ENCODE measurements at regions not wholly inside any gene's neighbourhood (a gene's known extent, or its start where the extent isn't known, plus 50 kb on each side); places are given as distances from the start of the nearest gene placed in this dataset.

DNA sequence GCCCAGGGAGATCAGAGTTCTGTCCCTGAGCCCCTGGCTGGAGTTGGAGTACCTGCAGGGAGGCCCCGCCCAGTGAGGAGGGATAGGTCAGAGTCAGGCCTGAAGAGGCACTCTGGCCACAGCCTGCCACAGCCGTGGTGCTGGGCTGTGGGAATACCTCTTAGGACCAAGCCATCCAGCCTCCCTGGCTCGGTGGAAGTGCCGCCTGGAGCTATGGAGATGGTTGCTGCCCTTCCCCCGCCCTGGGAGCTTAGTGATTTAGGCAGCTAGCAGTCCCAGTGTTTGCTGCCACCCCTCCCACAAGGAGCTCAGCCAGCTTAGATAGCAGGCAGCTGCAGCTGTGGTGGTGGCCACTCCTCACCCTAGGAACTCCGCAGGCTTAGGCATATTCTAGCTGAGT lies 446.3 kb upstream of the GNPDA2 start:
- in situ Hi-C loops (cut with HindIII; ENCODE audit: low sequenced_read_pairs), result no loop called here
- TF ChIP-seq, protein P1, sequence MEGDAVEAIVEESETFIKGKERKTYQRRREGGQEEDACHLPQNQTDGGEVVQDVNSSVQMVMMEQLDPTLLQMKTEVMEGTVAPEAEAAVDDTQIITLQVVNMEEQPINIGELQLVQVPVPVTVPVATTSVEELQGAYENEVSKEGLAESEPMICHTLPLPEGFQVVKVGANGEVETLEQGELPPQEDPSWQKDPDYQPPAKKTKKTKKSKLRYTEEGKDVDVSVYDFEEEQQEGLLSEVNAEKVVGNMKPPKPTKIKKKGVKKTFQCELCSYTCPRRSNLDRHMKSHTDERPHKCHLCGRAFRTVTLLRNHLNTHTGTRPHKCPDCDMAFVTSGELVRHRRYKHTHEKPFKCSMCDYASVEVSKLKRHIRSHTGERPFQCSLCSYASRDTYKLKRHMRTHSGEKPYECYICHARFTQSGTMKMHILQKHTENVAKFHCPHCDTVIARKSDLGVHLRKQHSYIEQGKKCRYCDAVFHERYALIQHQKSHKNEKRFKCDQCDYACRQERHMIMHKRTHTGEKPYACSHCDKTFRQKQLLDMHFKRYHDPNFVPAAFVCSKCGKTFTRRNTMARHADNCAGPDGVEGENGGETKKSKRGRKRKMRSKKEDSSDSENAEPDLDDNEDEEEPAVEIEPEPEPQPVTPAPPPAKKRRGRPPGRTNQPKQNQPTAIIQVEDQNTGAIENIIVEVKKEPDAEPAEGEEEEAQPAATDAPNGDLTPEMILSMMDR (IDR thresholded peaks at IDR 0.05; ENCODE audit: low read depth, low read length), result no peak
- no peak overlapping the region for H3K4me3 ChIP-seq (ENCODE audit: low read depth, low read length)
- DNase-seq (ENCODE audit: low read depth, low spot score), result no peak

DNA sequence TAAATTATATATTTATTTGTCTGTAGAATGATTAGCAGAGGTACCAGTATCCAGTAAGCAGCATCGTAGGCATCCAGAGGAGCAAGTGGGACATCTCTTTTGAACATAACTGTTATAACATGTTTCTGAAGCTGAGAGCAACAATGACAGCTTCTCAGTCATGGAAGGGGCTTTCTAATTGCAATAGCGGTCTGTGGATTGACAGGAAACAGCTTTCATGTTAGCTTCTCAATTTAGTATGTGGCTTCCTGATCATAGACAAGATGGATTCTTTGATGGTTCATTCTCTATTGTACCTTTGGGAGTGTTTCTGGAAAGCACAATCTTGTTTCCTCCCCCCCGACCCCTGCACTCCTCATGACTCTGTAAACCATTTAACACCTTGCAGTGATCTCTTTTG lies 434.6 kb upstream of the GNPDA2 start:
- no peak overlapping the region for H3K4me3 ChIP-seq (ENCODE audit: low read depth, low read length)
- TF ChIP-seq, protein P1 (IDR thresholded peaks at IDR 0.05; ENCODE audit: low read depth, low read length), result no peak
- no peak for DNase-seq (ENCODE audit: low read depth, low spot score)
- in situ Hi-C loops (cut with HindIII; ENCODE audit: low sequenced_read_pairs), result no loop called here

DNA sequence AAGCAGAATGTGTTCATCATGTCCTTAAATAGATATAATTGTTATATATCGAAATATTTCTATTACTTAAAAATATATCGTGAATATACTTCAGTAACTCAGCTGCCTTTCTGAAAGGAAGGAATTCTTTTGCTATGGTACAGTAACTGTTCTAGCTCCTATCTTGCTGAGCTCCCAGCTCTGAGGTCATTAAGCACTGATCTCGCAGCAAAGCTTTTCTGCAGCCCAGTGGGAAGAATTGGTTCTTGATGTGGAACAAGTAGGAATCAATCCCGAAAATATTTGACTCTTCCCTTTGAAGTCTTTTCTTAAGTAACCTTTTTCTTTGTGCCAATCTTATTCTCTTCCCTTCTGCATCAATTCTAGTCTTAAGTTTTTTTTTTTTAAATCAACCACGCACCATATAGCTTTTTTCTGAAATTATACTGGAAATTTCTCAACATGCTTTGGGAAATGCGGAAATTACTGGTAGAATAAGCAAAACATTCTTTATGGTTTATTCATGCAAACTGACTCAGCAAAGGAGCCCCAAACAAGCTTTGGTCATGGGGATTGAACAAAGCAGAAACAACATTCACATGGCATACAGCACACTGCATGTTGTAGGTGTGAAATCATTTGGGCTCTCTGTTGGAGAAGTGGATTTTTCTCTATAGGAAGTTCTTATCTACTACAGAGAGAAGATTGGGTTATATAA lies 428.9 kb upstream of the GNPDA2 start:
- in situ Hi-C loops (cut with HindIII; ENCODE audit: low sequenced_read_pairs), result no loop called here

DNA sequence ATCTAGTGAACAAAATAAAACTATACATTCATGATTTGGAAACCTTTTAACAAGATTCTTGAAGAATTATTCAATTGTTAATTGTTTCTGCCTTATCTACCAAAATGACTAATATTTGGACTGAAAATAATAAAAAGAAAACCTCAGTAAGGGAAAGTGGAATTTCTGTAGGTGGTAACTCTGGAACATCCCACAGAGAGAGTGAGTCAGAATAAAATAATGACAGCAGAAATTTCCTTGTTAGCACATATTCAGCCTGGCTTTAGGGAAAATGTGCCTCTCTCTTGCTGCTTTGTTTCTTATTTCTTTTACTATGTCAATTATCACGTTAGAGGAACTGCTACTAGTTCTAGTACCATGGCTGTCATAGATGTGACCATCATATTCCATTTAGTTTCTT lies 421.5 kb upstream of the GNPDA2 start:
- in situ Hi-C loops (cut with HindIII; ENCODE audit: low sequenced_read_pairs), result no loop called here
- TF ChIP-seq, protein P1 (IDR thresholded peaks at IDR 0.05; ENCODE audit: low read depth, low read length), result no peak
- no peak overlapping the region for H3K4me3 ChIP-seq (ENCODE audit: low read depth, low read length)
- DNase-seq (ENCODE audit: low read depth, low spot score), result peak; percentile 58

More for the DNA sequence above, 428.9 kb upstream of the GNPDA2 start:
- peak; percentile 80 for DNase-seq (ENCODE audit: low read depth, low spot score)
- TF ChIP-seq, protein P1 (IDR thresholded peaks at IDR 0.05; ENCODE audit: low read depth, low read length), result no peak
- H3K4me3 ChIP-seq (ENCODE audit: low read depth, low read length), result no peak overlapping the region

DNA sequence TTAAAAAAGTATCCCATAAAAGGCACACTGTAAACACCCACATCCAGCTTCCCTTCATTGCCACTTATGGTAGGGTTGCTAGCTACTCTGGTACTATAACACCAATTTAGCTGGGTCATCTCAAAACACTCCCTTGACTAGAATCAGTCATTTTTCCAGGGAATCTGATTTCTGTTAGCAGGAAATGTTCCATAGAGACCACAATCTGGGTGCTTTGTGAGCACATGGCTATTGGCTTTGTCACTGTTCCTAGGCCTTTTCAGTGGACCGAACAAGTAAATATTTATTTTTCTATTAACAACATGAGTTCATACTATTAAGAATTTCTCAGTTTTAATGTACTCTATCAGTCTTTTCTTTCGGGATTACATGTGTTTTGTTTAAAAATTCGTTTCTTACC lies 404.7 kb upstream of the GNPDA2 start:
- in situ Hi-C loops (cut with HindIII; ENCODE audit: low sequenced_read_pairs), result no loop called here
- TF ChIP-seq, protein P1 (IDR thresholded peaks at IDR 0.05; ENCODE audit: low read depth, low read length), result no peak
- H3K4me3 ChIP-seq (ENCODE audit: low read depth, low read length), result no peak overlapping the region
- DNase-seq (ENCODE audit: low read depth, low spot score), result no peak

DNA sequence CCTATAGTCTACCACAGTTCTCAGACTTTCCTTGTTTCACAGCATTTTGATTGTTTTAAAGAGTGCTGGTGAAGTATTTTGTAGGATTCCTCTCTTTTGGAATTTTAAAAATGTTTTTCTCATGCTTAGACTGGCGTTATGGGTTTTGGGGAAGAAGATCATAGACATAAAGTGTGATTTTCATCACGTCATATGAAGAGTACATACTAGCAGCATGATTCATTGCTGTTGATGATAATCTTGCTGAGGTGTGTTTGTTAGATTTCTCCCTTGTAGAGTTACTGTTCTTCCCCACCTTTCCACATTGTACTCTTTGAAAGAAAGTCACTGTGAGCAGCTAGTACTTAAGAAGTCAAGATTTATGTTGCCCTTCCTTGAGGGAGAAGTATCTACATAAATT lies 396.1 kb upstream of the GNPDA2 start:
- no peak overlapping the region for H3K4me3 ChIP-seq (ENCODE audit: low read depth, low read length)
- DNase-seq (ENCODE audit: low read depth, low spot score), result no peak
- in situ Hi-C loops (cut with HindIII; ENCODE audit: low sequenced_read_pairs), result no loop called here
- TF ChIP-seq, protein P1 (IDR thresholded peaks at IDR 0.05; ENCODE audit: low read depth, low read length), result no peak
